Gastrocnemius medialis (tissue), 4 donors: ENCODE measurements at regions not wholly inside any gene's neighbourhood (a gene's known extent, or its start where the extent isn't known, plus 50 kb on each side); places are given as distances from the start of the nearest gene placed in this dataset.

Experiments
- CTCF ChIP-seq, 5 experiments: fragments of 450-650 bp in 3 of 5; fragments of 200-600 bp in 2 of 5; sonication (generic) in 2 of 5; IDR thresholded peaks in 4 of 5; conservative IDR thresholded peaks in 1 of 5; 1 replicate in 4 of 5; 2 replicates in 1 of 5; pipeline ENCODE4 v1.5.1; 2016 to 2019; ENCODE audit warnings: antibody characterized with exemption in 5 of 5, mild to moderate bottlenecking in 3 of 5, moderate library complexity in 3 of 5
- POLR2A ChIP-seq, 2 donors: fragments of 450-650 bp; IDR thresholded peaks; one replicate each; pipeline ENCODE4 v1.6.1; 2017; ENCODE audit warnings: antibody characterized with exemption in 2 of 2, mild to moderate bottlenecking in 2 of 2, moderate library complexity in 2 of 2

- TF ChIP-seq CTCF (IDR thresholded peaks at IDR 0.05 in 4 of 5, conservative IDR thresholded peaks at IDR 0.05 in 1 of 5) (no peak), POLR2A (IDR thresholded peaks at IDR 0.05) (no peak)
These were observed 142.7 kb upstream of the GNAO1 start for GRCh38 chr16:56048425-56049105.
